ENCODE measurements at regions not wholly inside any gene's neighbourhood (a gene's known extent, or its start where the extent isn't known, plus 50 kb on each side); places are given as distances from the start of the nearest gene placed in this dataset.

DNA sequence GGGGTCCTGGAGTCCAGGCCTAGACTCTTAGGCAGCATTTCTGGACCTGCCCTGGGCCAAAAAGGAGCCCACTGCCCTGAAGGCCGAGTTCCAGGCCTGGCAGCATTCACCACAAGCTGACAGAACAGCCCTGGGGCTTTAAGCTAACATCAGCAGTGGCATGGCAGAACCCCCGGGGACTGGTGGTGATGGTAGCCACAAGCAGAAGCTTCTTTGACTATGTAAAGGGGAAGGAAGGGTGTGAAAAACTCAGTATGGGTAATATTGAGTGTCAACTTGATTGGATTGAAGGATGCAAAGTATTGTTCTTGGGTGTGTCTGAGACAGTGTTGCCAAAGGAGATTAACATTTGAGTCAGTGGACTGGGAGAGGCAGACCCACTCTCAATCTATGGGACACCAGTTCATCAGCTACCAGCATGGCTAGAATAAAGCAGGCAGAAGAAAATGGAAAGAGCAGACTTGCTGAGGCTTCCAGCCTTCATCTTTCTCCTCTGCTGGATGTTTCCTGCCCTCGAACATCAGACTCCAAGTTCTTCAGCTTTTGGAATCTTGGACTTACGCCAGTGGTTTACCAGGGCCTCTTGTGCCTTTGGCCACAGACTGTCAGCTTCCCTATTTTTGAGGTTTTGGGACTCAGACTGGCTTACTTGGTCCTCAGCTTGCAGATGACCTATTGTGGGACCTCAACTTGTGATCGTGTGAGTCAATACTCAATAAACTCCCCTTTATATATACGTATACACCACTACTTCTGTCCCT lies 661.0 kb upstream of the C9orf72 start:
- no peak for DNase-seq

DNA sequence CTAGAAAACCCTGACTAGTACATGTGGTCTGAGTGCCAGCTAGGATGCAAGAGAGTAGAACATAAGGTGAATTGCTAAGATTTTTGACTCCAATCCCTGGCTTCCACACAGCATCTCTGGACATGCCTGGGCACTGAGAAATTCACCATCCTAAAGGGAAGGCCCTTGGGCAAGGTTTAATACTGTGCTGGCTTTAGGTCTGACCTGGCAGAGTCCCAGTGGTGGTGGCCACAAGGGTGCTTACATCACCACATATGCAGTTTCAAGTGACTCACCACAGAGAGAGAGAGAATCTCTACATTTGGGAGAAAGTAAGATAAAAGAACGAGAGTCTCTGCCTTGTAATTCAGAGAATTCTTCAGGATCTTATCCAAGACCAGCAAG lies 661.6 kb upstream of the C9orf72 start:
- no peak for DNase-seq

DNA sequence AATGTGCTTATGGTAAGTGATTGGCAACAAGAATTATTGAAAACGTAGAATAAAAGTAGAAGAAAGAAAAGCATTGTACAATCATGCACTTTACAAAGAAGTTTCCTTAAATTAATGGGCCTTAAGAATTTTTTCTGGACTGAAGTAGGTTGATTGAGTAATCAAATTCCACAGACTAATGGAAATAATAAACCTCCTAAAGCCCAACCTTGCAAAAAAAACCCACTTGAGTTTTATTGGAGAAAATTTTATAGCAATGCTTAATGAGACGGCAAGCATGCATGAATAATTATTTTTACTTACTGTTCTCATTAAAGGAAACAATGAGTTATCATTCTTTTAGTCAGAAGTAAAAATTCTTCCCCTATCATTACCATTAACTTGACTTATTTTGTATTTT lies 676.1 kb upstream of the C9orf72 start:
- no peak for DNase-seq

DNA sequence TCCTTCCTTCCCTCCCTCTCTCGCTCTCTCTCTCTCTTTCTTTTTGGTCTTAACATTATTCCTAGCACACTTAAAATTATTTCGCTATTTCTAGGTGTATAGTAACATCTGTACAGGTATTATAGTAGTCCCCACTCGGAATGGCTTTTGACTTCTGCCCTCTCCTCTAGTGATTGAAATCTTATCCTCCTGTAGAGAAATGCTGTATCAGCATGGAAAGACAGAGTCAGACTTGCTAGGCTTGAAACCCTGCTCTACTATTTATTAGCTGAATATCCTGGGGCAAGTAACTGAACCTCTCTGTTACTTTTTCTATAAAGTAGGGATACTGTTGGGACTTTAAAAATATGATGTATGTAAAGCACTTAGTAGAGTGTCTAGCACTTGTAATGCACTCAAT lies 681.9 kb upstream of the C9orf72 start:
- no peak for DNase-seq

DNA sequence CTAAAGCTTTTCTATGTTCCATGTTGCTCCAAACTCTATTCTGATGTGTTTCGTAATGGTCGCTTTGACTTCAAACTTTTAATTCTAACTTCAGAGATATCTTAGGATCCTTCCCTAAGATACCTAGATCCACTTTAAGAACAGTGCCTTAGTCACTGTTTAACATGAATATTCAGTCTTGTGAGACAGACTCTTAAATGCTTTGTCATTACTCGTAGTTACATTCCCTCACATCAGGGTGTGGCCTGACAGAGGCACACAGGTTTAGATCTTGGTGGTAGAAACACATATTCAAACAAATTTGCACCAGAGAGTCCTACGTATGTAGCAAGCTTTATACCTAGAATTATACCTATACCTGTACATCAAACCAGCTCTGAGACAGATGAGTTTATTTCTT lies 687.0 kb upstream of the C9orf72 start:
- DNase-seq, result no peak

DNA sequence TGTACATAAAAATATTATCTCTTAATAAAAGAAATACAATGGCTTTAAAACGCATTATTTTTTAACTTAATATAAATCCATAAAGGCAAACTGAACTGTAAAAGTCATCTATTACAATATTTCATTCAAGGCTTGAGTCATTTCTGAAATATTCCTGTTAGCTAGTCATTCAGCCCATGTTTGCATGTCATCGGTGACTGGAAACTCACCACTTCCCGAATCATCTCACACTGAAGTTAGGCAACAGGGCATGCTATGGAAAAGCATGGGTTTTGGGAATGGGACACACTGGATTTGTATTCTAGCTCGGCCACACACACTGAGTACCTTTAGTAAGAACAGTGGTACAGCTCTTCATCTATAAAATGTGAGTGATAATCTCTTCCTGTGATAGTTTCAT lies 691.1 kb upstream of the C9orf72 start:
- no peak for DNase-seq

DNA sequence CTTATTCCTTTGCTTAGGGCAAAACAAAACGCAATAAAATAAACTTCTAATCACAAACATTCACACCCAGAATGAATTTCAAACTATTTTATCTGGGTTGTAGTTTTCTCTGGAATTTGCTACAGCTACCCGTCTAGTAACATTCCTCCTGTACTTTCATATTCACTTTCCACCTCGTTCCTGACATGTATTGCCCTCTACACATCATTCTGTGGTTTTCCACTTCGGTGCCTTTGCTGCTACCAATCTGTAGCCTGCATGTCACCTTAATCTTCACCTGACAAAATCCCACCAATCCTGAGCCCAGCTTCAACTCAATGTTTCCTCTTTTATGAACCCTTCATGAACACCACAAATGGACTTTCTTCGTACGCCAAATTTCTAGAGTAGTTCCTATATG lies 694.1 kb upstream of the C9orf72 start:
- DNase-seq, result no peak

DNA sequence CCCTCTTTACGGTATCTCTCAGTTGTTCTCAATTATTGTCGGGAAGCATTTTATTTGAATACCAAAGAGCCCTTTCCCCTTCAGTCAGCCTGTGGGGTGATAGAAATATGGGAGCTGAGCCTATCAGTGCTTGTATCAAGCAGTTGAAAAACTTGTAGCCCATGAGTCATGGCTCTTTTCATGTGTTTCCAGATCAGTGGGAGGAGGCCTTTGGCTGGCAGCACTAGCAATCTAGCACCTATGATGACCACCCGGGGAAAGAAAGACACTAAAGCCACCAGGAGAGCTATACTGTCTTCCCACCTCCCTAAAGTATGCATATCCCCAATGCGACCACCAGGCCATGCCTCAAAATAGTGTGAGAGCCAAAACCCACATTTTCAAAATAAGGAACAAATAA lies 696.9 kb upstream of the C9orf72 start:
- no peak for DNase-seq

DNA sequence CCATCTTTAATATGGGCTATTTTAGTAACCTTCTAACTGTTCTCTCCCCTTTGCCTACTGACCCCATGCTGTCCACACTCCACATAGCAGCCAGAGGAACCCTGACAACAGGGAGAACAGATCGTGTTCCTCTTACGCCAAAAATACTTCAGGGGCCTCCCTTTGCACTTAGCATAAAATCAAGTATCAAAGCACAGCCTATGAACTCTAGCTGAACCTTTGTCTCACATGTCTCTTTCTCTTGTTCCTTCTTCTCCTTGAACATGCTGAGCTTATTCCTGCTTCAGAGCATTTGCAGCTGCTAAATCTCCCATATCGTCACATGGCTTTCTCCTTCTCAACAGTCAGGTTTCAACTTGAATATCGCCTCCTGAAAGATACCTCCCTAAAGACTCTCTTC lies 698.8 kb upstream of the C9orf72 start:
- DNase-seq, result no peak

DNA sequence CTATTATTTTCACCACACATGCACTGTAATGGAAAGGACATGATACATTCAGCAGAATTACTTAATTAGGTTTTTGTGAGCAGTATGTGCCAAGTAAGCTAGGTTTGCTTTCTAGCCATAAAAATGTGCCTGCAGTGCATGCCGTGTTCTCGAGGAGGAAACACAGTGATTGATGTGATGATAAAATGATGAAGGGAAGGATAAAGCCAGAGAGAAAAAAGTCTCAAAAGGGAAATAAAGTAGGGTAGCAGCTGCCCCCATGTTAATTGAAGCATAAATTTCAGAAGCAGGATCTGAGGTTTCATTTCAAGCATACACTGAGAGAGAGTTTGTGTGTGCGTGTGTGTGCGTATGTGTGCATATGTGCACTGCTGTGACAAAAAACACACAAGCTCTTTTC lies 714.2 kb upstream of the C9orf72 start:
- no peak for DNase-seq

DNA sequence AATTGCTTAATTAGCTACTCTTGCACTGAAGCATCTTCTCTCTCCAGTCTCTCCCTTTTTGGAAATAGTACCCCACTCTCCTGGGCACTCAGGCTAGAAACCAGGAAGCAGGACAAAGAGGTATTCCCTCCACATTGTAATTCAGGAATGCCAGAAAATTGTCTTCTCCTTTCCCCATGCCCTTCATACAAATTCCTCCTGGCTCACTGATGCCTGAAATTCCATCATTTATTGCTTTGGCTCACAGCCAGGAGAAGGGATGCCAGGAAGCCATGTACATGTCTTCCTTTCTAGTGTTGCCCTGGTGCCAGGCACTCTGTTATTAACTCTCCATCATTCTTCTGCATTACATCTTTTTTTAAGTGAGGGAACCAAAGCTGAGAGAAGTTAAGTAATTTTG lies 716.5 kb upstream of the C9orf72 start:
- DNase-seq, result no peak

DNA sequence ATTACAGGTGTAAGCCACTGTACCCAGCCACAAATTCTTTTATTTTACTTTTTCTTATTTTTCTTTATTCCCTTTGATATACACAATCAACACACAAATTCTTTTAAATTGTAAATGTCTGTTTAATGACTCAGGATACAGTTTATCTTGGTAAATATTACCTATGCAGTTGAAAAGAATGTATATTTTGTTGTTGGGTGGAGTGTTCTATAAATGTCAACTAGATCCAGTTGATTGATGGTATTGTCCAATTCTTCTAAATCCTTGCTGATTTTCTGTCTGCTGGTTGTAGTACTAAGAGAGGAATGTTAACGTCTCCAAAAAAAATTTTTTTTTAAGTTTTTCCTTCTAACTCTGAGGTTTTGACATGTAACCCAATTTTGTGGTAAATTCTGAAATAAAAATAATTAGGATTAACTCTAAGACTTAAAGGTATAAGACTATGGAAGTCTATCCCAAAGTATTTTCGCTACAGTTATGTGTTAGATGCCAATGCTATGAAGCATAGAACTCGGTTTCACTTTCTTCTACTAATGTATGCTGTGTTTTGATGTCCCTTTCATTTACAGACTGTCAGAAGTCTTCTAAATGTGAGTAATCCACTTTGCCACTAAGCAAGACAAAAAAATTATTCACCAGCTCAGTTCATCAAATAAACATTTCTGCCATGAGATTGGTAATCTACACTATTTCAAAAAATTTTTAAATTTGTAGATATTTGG lies 720.2 kb upstream of the C9orf72 start:
- no peak for DNase-seq

DNA sequence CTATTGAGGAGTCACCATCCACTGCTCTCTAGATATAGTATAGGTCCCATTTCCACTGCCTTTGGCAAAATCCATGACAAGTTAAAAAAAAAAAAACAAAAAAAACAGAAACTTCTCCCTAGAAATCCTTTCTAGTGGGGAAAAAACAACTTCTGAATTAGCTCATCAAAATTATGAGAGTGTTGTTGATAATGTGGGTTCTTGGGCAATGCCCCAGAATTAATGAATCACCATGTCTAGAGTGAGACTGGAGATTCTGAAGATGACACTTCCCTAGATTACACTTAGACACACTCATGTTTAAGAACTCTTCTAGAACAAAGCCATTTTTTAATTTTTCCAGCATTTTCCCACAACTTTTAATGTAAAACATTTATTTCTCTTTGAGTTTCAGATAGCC lies 728.0 kb upstream of the C9orf72 start:
- no peak for DNase-seq

DNA sequence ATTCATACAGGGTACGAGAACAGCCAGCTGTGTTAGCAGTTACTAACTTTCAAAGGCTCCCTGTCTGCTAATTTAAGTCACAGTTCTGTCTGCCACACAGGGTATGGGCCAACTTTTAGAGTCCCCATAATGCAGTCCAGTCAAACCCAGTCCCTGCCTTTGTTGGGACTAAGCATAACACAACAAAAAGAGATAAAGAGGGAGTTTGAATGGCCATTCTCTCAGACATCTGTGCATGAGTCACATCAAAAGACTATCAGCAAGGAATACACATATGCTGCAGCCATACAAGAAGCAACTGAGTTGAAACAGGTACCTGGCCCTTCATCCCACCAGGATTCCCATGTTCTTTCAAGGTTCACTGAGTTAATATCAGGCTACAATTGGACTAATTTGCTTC lies 744.5 kb upstream of the C9orf72 start:
- DNase-seq, result no peak

DNA sequence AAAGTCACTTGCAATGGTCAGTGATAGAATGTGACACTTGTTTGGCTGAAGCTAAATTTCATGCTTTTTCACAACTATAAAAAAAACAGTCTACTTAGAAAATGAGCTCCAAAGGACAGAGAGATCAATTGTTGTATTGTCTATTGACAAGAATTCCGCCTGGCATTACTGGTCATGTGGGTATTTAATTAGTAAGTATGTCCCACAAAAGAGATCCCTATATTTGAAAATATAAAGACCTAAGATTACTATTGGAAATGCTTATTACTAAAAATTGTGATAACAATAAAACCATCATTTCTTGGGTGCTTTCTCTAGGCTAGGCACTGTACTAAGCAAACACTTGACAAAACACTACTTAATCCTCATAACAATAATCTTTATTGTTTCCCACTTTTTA lies 745.2 kb upstream of the C9orf72 start:
- DNase-seq, result no peak

DNA sequence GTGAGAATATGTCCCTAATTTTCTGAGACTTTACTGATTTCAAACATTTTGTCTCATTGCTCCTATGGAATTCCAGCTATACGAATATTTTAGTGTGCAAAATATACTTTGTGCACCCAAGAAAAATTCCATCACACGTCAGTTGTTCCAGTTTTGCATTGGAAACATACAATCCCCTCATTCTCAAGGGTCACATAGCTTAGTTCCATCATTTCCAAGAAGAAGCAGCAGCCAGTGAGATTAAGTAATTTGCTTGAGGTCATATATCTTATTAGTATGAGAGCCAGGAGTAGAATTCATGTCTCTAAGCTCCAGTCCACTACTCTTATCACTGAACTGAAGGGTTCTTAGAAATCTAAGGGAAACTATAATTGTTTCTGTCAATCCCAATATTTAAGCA lies 746.7 kb upstream of the C9orf72 start:
- no peak for DNase-seq

DNA sequence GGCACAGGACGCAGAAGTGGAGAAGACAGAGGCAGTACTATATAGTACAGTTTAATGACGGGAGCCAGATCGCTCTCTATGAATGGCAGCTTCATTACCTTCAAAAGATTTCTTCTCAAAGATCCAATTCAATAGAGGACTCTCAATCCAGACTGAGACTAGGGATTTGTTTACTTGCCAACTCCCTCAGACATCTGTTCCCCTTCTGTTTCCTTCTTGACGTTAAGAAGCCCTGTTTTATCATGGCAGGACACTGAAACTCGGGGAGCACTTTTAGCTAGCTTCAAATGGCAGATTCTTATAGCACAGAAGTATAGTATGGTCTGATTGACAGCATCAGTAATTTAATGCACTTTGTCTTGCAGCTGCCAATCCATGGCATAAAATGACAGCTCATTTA lies 747.3 kb upstream of the C9orf72 start:
- DNase-seq, result no peak

DNA sequence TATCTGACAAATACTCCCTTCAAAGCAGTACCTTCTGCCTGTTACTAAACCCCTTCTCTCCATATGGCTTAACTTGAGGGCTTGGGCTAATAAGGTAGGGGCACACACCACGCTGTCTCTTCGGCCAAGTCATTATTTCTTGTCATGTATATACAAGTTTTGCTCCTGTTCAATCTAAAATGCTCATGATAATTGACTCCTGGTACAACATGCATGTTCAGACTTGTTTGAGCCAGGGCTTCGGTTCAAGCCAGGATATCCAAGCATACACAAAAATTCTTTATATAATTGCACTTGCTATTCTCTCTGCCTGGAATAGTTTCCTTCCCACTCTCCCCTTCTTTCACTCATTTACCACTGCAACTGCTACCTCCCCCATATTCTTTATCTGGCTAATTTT lies 756.0 kb upstream of the C9orf72 start:
- DNase-seq, result no peak

DNA sequence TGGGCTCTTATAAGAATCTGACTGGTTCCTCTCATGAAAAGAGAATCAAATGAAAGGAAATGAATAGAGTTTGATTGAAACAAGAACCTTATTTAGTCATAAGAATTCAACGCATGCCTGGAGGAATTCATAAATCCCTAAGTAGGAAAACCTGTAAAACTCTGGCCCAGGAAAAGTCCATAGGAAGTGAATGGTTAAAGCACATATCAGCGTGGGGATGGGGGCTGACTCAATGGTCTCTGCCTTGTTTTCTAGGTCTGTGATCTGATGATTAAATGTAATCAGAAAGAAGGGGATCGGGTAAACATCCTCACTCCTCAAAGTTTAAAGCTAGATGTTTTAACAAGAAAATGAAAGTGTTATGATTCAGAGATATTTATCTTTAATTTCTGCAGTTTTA lies 759.4 kb upstream of the C9orf72 start:
- DNase-seq, result no peak

DNA sequence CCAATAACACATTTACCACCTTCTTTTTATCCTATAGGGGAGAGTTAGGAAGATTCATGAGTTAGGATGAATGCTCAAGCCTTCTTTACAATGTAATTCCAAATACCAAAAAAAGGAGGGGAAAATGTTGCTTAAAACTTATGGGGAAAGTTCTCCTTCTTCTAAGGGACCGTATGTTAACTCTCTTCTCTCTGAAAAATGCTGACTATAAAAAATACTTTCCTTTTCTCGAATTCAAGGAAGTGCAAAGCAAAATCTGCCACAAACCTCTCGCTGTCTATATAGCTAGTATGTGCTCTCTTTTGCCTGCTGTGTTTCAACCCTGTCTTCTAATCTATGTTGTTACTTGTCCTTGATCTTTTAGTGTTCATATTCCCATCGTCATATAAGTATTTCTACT lies 768.6 kb upstream of the C9orf72 start:
- no peak for DNase-seq

DNA sequence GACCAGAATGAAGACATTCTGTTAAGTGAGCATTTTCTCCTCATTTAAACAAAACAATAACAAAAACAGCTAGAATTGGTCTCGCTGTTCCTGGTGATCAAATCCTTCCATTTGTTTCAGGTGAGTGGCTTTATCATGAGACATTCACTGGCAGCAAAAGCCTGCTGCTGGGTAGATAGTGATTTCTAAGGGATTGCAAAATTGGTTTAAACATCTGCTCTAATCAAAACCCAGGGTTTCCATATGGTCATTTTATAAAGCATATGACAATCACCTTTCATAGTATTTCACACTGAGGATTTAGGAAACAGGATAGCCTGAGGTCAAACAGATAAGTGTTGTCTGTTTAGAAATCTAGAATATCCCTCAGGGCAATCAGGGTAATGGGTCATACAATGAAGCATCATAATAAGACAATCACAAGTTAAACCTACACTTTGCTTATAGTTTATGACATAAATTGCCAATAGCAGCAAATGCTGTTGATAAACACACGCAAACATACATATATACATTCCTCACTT lies 769.6 kb upstream of the C9orf72 start:
- no peak for DNase-seq

DNA sequence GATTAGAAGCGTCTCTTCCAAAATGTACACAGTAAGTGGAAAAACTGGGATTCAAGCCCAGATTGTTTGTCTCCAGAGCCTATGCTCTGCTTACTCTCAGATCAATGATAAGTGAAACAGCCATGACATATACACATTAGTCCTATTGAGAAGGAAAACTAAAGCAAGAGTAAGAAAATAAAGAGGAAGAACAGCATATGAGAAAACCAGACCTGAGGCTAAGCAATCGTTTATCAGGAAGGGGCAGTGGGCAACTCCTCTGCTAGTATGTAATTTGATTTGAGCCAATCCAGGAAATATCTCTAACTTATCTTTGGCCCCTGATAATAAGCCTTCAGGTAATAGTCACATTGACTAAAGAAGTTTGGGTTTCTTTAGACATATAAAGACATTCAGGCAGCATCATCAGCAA lies 789.9 kb upstream of the C9orf72 start:
- no peak for DNase-seq

DNA sequence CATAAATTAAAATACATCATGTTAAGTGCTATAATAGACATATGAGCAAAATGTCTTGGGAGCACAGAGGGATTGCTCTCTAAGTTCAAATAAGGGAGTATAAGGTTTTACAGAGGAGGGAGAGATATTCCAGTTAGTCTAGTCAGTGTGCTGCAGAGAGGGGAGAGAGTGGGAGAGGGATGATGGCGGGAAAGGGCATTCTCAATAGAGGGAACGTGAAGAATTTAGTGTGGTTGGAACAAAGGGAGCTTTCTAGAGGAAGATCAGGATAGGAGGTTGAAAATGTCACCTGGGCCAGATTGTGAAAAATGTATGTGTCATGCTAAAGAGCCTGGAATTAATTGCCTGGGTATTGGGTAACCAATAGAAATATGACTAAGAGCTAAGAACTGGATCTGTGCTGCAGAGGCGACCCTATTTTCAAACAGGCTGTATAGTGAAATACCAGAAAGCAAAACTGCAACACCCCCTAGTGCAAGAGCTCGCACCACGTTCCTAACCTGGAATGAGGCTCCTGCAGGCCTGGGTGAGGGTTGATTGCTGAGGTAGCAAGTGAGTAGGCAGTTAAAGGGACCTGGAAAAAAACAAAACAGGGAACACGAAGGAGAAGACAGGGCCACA lies 791.8 kb upstream of the C9orf72 start:
- no peak for DNase-seq

DNA sequence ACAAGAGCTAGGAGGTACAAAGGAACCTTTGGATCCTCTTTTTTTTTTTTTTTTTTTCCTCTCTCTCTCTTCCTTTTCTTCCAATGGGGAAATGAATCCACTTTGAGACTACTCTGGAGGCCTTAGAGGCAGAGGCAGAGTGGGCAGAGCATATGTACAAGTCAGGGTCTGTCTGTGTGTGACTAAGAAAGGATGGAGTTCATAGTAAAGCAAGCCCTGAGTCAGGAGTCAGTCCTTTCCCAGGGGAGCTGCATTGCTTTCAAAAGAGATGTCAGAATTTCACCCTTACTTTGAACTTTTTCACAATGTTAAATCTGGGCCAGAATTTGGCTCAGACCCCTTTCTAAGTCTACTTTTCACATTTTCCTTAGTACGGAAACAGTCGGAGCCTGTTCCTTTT lies 792.4 kb upstream of the C9orf72 start:
- DNase-seq, result no peak
